Stimulated activated CD4-positive, alpha-beta T cell treated with anti-CD3 and anti-CD28 coated beads, Interleukin-4, amount 100 ng/mL, for 4 hours (primary cell): ENCODE measurements at regions not wholly inside any gene's neighbourhood (a gene's known extent, or its start where the extent isn't known, plus 50 kb on each side); places are given as distances from the start of the nearest gene placed in this dataset.
"Not testable (repeated sequence)": the region's sequence is repeated elsewhere in the genome, so short reads cannot be mapped to it uniquely, and the experiment has no call there.

Source experiments
- DNase-seq, 2 experiments: peaks; one replicate each; pipeline ENCODE4 v3.0.0-alpha.2; 2020

DNA sequence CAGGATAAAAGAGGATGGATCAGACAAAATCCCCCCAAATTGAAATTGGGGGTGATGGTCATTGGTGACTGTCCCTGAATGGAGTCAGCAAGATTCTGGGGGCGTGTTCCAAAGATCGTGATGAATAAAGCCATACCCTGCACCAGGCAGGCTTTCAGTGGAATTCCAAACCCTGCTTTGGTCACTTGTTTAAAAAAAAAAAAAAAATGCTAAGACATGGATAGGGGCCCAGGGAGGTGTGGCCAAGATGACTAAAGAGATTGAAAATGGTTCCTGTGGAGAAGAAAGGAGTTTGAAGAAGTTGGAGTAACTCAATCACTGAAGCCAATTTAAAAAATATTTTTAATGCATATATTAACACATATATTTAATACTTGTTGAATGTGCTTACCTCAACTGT, 161.4 kb upstream of the KCNG1 start:
- DNase-seq, result no peak

DNA sequence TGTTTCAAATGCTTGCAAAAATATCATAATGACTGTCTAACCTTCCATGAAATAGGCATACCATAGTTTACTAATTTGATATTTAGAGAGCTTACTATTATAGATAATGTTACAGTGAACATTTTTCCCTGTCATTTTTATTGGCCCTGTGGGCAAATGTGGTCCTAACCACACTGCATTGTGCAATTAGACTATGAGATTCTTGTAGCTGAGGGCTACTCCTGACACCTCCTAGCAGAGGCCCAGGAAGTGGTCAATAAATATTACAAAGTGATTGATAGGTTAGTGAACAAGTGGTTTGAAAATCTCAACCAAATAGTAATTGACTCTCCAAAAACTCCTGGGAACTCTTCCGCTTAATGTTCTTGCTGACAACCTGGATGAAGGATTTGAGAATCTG, 160.5 kb upstream of the KCNG1 start:
- no peak for DNase-seq

DNA sequence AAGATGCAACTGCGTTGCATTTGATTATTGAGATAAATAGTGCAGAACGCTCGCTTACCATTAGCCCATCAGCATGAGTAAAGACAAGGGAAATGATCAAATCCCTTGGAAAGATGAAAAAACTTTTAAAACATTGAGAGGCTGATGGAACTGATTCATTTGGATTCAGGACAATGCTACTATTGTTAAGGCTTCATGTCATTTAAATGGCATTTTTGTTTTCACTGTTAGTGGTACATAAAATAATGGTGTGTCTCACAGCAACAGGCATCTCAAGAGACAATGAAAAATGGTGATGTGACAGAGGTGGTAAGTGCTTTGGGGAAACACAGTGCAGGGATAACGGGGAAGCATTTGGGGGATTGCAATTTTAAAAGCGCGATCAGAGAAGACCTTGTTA, 159.7 kb upstream of the KCNG1 start:
- DNase-seq, result no peak

DNA sequence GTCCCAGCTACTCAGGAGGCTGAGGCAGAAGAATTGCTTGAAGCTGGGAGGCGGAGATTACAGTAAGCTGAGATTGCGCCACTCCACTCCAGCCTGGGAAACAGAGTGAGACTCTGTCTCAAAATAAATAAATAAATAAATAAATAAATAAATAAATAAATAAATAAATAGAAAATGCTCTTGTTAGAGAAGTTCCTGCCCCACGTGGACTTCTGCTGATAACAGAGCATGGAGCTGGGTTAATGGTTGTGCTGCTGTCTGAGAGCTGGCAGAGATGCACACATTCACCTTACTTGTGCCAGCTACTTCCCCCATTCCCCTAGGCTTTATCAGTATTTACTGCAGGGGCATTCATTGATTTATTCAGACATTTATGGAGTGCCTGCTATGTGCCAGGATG, 155.2 kb upstream of the KCNG1 start:
- no peak for DNase-seq

DNA sequence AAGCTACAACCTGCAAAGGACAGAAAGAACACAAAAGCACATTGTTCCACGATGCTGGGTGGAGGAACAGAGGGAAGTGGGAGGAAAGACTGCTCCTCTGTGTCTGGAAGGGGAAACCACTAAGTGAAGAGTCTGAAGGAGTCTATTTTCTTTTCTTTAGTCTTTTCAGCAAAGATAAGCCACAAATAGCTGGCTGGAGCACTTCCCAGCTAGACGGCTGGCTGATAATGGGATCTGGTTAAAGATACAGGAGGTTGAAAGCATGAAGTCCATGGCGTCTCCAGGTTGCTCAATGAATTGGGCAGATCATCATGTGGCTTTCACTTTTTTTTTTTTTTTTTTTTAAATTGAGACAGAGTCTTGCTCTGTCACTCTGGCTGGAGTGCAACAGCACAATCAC, 154.0 kb upstream of the KCNG1 start:
- no peak for DNase-seq

DNA sequence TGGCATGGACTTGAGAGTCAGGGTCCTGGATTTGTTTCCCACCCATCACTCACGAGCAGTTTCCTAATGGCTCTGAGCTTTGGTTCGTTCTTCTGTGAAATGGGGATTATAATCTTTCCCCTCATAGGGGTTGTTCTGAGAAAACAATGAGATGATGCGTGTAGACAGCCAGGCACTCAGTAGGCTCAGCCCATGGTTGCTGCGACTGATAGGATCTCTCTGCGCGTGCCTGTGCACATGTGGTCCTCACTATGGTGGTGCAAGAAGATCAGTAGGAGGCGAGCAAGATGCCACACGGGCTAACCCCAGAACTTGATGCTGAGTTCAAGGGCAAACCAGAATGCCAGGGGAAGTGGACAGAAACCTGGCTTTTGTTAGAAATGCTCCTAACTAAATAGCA, 153.5 kb upstream of the KCNG1 start:
- no peak for DNase-seq

DNA sequence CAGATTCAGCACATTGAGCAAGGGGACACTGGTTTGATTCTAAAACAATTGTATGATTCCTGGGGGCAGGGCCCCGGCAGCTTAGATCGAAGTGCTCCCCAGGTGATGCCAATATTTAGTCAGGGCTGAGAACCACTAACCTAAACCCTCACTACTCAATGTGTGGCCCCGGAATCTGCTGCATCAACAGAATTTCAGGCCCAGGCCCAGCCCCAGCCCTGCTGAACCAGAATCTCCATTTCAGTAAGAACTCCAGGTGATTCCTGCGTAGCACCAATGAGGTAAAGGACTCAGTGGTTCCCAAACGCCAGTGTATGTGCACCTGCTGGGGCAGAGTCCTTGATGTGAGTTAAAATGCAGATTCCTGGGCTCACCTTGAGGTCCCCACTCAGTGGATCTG, 152.8 kb upstream of the KCNG1 start:
- DNase-seq, result no peak

DNA sequence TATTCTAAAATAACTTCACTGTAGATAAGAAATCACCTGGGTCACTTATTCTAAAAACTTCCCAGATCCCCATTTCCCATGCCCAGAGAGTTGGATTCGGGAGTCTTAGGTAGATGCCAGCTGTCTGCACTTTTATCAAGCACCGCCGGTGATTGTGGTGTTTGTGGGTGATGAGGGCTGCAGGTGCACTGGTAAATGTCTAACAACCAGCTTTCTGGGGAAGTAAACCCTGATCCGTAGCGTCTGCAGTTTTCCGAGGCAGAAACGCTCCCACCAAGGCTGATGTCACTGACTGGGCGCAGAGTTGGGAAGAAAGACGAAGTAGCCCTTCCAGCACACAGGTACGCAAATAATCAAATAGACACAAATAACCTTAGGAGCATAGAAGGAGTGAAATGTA, 152.2 kb upstream of the KCNG1 start:
- DNase-seq, result no peak

DNA sequence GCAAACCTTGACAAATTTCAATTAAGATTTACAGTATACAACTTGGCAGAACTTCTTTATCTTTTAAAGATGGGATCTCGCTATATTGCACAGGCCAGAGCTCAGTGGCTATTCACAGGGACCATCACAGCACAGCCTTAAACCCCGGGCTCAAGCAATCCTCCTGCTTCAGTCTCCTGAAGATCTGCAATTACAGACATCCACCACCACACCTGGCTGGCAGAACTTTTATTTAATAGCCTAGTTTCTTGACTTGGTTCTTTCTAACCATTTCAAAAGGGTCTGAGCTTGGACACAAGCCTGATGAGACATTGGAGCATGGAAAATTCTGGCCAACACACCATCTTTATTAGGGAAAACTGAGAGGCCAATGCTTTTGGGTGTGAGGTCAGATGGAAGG, 151.6 kb upstream of the KCNG1 start:
- no peak for DNase-seq

DNA sequence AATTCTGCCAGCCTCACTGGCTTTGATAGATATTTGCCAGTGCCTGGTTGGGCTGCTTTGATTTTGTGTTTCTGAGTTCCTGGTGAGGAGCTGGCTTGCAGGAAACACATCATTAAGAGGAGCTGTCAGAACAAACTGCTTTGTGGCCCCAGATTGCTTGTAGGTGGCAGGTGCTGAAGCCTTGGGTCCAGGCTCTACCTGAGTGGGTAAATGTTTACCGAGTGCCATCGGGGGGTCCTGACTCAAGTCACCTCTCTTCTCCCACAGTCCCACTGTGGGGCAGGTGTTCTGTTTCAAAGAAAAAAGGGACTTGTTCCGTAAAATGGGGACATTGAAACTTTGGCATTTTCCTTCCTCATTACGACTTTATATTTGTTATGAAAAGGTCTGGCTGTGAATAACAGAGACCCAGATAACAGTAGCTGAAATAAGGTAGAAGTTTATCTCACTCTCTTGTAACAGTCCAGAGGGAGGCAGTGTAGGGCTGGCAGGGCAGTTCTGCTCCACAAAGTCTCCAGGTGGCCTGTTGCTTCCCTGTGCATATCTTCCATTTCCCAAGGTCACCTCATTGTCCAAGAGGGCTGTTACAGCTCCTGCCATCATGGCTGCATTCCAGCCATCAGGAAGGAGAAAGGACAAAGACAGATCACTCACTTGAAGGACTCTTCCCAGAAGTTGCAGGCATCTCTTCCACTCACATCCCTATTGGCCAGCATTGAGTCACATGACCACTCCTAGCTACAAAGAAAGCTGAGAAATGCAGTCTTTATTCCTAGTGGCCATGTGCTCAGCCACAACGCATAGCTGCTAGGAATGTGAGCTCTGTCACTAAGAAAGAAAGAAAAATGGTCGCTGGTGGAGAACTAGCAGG, 149.9 kb upstream of the KCNG1 start:
- DNase-seq, result no peak

DNA sequence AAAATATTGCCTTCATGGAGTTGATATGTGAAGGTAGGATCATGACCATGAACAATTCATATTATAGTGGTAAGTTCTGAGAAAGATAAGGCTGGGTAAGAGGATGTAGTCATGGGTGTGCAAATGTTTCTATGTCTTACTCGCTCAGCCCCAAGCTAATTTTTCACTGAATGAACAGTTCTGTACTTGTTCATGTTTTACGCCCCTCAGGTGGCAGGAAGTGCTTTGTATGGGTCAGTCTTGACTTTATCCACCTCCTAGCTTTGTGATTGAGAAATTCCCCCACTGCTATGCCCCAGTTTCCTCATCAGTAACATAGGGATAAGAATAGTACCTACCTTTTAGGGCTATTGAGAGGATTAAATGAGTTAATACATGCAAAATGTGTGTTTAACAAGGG, 148.2 kb upstream of the KCNG1 start:
- DNase-seq, result no peak

DNA sequence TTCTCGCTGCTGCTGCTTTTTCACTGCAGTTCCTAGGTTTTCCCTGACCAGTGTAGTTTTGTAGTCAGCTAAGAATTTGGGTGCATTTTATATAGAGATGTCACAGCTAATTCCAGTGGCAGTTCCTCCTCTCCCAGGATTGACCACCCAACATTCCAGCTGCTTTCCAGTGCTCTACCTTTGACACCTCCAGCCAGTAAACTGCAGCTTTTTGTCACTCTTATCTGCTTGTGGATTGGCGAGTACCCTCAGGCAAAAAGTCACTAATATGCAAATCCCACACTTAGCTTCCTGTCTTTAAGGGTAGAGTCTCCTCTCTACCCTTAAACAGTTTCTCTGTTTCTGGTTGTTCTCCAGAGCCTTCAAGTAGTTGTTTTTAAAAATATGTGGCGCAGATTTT, 146.9 kb upstream of the KCNG1 start:
- DNase-seq, result no peak

DNA sequence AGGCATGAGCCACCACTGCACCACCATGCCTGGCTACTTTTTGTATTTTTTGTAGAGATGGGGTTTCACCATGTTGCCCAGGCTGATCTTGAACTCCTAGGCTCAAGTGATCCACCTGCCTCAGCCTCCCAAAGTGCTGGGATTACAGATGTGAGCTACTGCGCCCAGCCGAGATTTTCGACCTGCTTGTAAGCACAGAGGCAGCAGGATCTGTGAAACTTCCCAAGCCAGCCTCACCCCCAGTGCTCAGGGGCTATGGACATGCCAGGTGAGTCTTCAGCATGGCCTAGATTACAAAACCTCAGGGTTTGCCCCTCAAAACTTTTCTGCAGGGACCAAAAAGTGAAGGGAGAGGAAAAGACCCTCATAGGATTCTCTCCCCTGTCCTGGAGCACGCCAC, 145.0 kb upstream of the KCNG1 start:
- DNase-seq, result not testable (repeated sequence)

DNA sequence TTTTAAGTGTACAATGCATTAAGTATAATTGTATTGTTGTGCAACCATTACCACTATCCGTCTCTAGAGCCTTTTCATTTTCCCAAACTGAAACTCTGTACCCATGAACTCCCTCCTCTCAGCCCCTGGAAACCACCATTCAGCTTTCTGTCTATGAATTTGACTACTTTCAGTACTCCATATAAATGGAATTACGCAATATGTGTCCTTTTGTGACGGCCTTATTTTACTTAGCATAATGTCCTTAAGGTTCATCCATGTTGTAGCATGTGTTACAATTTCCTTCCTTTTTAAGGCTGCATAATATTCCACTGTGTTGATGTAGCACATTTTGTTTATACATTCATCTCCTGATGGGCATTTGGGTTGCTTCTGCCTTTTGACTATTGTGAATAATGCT, 143.6 kb upstream of the KCNG1 start:
- no peak for DNase-seq

DNA sequence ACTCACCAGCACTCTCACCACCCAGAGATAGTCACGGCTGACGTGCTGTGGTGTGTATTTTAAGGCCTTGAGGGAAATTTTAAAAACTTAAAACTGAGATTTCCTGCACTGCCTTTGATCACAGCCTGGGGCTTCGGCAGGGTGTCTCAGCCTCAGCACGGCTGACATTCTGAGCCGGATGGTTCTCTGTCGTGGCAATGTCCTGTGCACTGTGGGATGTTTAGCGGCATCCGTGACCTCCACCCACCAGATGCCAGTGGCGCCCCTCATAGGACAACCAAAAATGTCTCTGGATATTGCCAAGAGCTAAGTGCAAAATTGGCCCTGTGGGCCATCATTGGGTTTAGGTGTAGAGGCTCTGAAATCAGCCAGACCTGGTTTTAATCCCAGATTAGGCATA, 142.2 kb upstream of the KCNG1 start:
- no peak for DNase-seq

DNA sequence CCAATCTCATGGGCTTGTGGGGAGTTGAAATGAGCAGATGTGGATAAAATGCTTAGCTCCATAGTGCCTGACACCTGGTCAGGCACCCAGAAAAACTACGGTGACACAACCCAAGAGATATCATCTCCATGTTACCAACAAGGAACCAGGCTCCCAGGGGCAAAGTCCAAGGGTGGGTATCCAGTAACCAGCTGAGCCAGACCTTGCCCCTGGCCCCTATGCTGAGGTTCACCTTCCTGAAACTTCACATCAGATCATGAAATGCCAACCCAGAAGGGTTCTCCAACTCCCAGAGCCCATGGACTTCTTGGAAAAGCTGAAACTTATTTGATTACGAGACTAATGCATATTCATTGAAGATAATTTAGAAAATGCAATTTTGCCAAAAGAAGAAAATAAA, 141.8 kb upstream of the KCNG1 start:
- DNase-seq, result no peak

DNA sequence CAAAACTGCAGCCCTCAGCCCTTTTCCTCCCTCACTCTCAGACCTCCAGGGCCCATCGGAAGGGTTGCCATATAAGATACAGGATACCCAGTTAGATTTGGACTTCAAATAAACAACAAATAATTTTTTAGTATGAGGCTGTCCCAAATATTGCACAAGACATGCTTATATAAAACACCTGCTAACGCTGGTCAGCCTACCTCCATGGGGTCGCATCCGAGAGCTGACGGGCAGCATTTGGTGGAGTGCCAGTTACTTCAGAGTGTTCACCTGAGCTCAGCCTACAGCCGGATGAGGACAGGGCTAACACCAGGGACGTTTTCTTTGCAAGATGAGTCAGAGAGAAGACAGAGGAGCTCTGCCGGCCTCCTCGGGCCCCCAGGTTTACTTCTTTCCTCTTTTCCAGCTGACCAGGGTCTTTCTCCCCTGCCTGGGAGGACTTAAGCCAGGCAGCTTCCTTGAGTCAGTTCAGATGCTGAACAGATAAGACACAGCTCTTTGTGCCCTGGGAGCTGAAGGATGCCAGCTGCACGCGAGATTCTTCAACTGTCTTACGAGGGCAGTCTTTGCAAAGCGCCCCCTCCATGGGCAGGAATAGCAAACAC, 141.2 kb upstream of the KCNG1 start:
- no peak for DNase-seq

DNA sequence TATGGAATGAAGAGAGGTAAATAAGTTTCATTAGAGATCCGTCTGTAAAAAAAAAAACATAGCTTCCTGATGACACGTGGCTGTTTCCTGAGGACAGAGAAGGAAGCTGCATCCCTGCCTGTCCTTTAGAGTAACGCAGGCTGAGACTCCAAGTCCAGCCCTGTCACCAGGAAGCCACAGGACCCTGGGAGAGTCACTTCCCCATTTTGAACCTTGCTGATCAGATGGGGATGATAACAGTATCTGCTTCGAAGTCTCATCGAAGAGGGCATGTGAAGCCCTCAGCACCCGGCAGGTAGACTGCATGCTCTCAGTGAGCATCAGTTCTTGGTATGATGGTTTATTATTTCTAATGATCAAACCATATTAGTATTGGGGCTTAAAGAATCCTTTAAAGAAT, 139.1 kb upstream of the KCNG1 start:
- DNase-seq, result no peak

DNA sequence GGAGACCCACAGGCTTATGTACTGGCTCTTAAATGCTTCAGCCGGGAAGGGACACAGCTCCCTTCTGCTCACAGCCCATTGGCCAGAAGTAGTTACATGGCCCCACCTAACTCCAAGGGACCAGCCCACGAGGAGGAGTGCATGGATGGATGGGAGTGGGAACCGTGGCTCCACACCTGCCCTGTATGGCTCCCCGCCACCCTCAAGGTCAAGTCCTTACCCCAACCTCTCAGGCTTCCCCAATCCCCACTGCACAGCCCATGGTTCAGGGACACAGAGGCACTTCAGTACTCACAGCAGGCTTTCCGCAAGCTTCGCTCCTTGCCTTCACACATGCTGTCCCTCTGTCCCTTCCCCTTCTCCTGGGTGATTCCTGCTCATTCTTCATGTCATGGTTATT, 137.9 kb upstream of the KCNG1 start:
- DNase-seq, result no peak

DNA sequence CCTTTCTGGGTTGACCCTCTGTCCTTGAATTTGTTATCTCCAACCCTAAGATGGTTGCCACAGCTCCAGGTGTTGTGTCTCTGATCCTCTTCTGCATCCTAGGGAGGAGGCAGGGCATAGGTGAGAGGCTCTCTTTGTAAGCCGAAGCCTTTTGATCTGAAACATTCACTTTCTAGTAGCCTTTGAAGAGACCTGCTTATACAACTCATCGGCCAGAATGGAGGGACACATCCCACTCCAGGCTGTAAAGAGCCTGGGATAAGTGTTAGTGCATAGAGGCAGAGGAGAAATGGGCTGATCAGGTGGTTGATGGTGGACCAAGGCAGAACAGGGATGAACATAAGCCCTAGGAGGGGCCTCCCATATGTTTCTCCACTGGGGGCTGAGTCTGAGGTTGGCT, 137.1 kb upstream of the KCNG1 start:
- no peak for DNase-seq

DNA sequence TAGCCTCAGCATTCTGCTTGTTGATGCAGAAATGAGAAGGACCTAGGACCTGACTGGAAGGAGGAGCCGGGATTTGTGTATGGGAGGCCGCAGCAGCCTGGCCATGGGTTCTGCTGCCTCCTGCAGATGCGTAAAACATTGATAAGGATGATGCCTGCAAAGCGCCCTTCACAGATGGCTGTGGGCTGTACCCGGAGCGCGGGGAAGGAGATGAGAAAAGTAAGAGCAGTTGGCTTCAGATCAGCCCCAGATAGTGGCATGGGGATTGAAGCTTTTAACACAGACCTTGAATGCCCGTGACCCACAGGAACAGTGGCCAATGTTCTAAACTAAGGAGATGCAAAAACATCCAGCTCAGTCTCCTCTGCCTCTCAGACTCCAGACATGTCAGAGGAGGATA, 136.4 kb upstream of the KCNG1 start:
- DNase-seq, result no peak

DNA sequence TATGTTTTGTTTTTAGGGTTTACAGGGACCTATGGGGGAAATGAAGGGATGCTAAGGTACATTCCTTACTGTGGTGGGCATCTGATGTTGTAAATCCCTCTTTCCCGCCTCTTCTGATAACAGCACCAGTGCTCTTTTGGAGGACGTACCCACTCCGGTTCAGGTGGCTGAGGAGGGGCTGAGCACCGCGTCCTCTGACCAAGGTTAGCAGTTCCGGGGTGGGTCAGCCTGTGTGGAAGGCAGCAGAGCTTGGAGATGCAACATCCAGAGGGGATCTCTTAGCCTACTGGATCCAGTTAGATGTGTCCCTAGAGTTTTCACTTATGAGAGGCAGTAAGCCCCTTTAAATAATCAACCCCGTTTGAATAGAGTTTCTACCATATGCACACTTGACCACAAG, 135.3 kb upstream of the KCNG1 start:
- no peak for DNase-seq

DNA sequence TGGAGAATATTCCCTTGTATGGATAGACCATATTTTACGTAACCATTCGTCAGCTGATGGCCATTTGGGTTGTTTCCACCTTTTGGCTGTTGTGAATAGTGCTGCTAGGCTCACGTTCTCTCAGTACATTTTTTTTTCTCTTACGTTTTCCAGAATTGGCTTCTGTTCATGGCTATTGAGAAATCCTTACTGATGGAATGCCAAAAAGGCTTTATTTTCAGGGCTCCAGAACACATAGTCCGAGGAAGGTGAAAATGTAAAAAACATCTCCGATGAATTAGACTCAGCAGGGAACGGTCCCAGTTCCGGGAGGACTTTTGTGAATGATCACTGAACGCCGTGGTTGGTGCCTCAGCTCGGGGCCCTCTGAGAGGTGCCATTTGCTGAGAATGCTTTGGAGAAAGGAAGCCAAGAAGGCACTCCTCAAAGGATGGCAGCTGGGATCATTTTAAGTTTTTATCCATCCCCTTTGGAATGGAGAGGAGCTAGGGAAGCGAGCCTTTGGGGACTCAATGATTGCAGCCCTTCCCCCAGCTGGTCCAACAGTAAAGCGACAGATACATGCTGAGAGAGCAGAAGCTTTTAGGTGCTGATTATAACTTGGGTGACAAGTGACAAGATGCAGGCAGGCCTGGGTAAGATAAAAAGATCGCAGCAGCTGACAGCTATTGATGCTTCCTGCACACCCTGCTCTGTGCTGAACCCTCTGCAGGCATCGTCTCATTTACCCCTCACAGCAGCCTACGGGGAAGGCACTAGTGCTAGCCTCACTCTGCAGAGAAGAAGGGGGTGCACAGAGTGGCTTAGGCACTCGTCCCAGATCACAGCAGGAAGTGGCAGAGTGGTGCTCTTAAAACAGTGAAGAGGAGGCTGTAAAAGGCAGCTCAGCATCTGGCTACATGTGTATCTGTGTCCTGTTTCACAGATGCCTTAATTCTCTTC, 133.4 kb upstream of the KCNG1 start:
- no peak for DNase-seq
